Thyroid gland (tissue), 4 donors: ENCODE measurements at regions not wholly inside any gene's neighbourhood (a gene's known extent, or its start where the extent isn't known, plus 50 kb on each side); places are given as distances from the start of the nearest gene placed in this dataset.

Experiments used
- CTCF ChIP-seq, 6 experiments: fragments of 200-600 bp in 3 of 6; fragments of 450-650 bp in 3 of 6; sonication (generic) in 3 of 6; IDR thresholded peaks; one replicate each; pipeline ENCODE4 v1.5.1; 2016 to 2019; ENCODE audit warnings: antibody characterized with exemption in 6 of 6, mild to moderate bottlenecking in 2 of 6, inconsistent platforms in 1 of 6, moderate library complexity in 1 of 6
- POLR2A ChIP-seq, 2 donors: fragments of 450-650 bp; IDR thresholded peaks; one replicate each; pipeline ENCODE4 v1.6.1; 2017; ENCODE audit warnings: antibody characterized with exemption in 2 of 2, mild to moderate bottlenecking in 2 of 2, moderate library complexity in 1 of 2

GRCh38 chr5:57902095-57902494 lies 419.5 kb upstream of the ACTBL2 start:
- TF ChIP-seq CTCF (IDR thresholded peaks at IDR 0.05) (no peak), POLR2A (IDR thresholded peaks at IDR 0.05) (no peak)
